ENCODE measurements at regions not wholly inside any gene's neighbourhood (a gene's known extent, or its start where the extent isn't known, plus 50 kb on each side); places are given as distances from the start of the nearest gene placed in this dataset.
A peak's percentile ranks its signal among the peaks of the same experiment; 100 is the strongest.

- TF ChIP-seq CTCF (IDR thresholded peaks at IDR 0.05; ENCODE audit: insufficient read depth, low read length) (no peak), SPI1 (IDR thresholded peaks at IDR 0.05; ENCODE audit: borderline replicate concordance, low read depth) (peak; percentile 32; the same call in 1 of the 2 replicates)
- H3K4me3 ChIP-seq (replicated peaks; ENCODE audit: insufficient read depth, low read length), result no peak overlapping the region
- peak in 1 of 2 experiments; percentile 5 for DNase-seq (ENCODE audit: low read depth in 1 of 2, low spot score in 1 of 2)
- no peak overlapping the region for H3K27ac ChIP-seq (replicated peaks)
- H3K27me3 ChIP-seq (ENCODE audit: insufficient read depth, poor library complexity, severe bottlenecking), result no peaks in the 10 kb centered on the region
These were observed 161.9 kb upstream of the WSCD2 start for GRCh38 chr12:107967170-107967569.

- Histone ChIP-seq H3K27ac (replicated peaks) (no peak overlapping the region), H3K27me3 (ENCODE audit: insufficient read depth, poor library complexity, severe bottlenecking) (no peaks in the 10 kb centered on the region), H3K4me3 (replicated peaks; ENCODE audit: insufficient read depth, low read length) (no peak overlapping the region)
- DNase-seq (ENCODE audit: low read depth in 1 of 2, low spot score in 1 of 2), result no peak
- TF ChIP-seq CTCF (IDR thresholded peaks at IDR 0.05; ENCODE audit: insufficient read depth, low read length) (no peak), POLR2AphosphoS5 (IDR thresholded peaks at IDR 0.05; ENCODE audit: low read depth) (no peak), GABPA (IDR thresholded peaks at IDR 0.05; ENCODE audit: low read depth) (no peak), REST (IDR thresholded peaks at IDR 0.05; ENCODE audit: insufficient replicate concordance, low read depth) (no peak), SPI1 (IDR thresholded peaks at IDR 0.05; ENCODE audit: borderline replicate concordance, low read depth) (no peak)
These were observed 155.1 kb upstream of the WSCD2 start for GRCh38 chr12:107973950-107974349.

GRCh38 chr12:107976331-107976730, 152.8 kb upstream of the WSCD2 start:
- no peak for DNase-seq (ENCODE audit: low read depth in 1 of 2, low spot score in 1 of 2)
- Histone ChIP-seq H3K27ac (replicated peaks) (no peak overlapping the region), H3K27me3 (ENCODE audit: insufficient read depth, poor library complexity, severe bottlenecking) (no peaks in the 10 kb centered on the region), H3K4me3 (replicated peaks; ENCODE audit: insufficient read depth, low read length) (no peak overlapping the region)
- TF ChIP-seq GABPA (IDR thresholded peaks at IDR 0.05; ENCODE audit: low read depth) (no peak), CTCF (IDR thresholded peaks at IDR 0.05; ENCODE audit: insufficient read depth, low read length) (no peak), POLR2AphosphoS5 (IDR thresholded peaks at IDR 0.05; ENCODE audit: low read depth) (no peak), SPI1 (IDR thresholded peaks at IDR 0.05; ENCODE audit: borderline replicate concordance, low read depth) (no peak), REST (IDR thresholded peaks at IDR 0.05; ENCODE audit: insufficient replicate concordance, low read depth) (no peak)

- no peak for DNase-seq (ENCODE audit: low read depth in 1 of 2, low spot score in 1 of 2)
These were observed 150.9 kb upstream of the WSCD2 start for GRCh38 chr12:107978201-107978600.

More at GRCh38 chr12:107978201-107978600, 150.9 kb upstream of the WSCD2 start:
- Histone ChIP-seq H3K27ac (replicated peaks) (no peak overlapping the region), H3K27me3 (ENCODE audit: insufficient read depth, poor library complexity, severe bottlenecking) (no peaks in the 10 kb centered on the region), H3K4me3 (replicated peaks; ENCODE audit: insufficient read depth, low read length) (no peak overlapping the region)
- TF ChIP-seq GABPA (IDR thresholded peaks at IDR 0.05; ENCODE audit: low read depth), result no peak
- no peak for TF ChIP-seq CTCF (IDR thresholded peaks at IDR 0.05; ENCODE audit: insufficient read depth, low read length)
- no peak for TF ChIP-seq REST (IDR thresholded peaks at IDR 0.05; ENCODE audit: insufficient replicate concordance, low read depth)
- TF ChIP-seq POLR2AphosphoS5 (IDR thresholded peaks at IDR 0.05; ENCODE audit: low read depth), result no peak
- TF ChIP-seq SPI1 (IDR thresholded peaks at IDR 0.05; ENCODE audit: borderline replicate concordance, low read depth), result no peak
